H9 (cell line): ENCODE measurements at regions not wholly inside any gene's neighbourhood (a gene's known extent, or its start where the extent isn't known, plus 50 kb on each side); places are given as distances from the start of the nearest gene placed in this dataset.

ENCODE experiments used
- DNase-seq: peaks from one replicate; pipeline ENCODE4 v3.0.0-alpha.2; 2017
- H2AFZ ChIP-seq: one replicate; pipeline ENCODE4 v1.6.1; 2013; ENCODE audit warnings: mild to moderate bottlenecking, low read length, control low read depth, moderate library complexity
- H2AK5ac ChIP-seq: 2 replicates; pipeline ENCODE4 v1.6.1; 2013; ENCODE audit warnings: low read length, control low read depth, mixed read lengths; ENCODE audit not compliant: insufficient read length
- H2BK120ac ChIP-seq: one replicate; pipeline ENCODE4 v1.6.1; 2013; ENCODE audit warnings: low read depth, mild to moderate bottlenecking, low read length, control low read depth, inconsistent platforms; ENCODE audit not compliant: poor library complexity, severe bottlenecking
- H2BK12ac ChIP-seq: 2 replicates; pipeline ENCODE4 v1.6.1; 2013; ENCODE audit warnings: low read length, control low read depth, mixed read lengths, low read depth; ENCODE audit not compliant: insufficient read length
- H2BK15ac ChIP-seq: 2 replicates; pipeline ENCODE4 v1.6.1; 2013; ENCODE audit warnings: low read depth, low read length, control low read depth
- H2BK20ac ChIP-seq: one replicate; pipeline ENCODE4 v1.6.1; 2013; ENCODE audit warnings: low read depth, mild to moderate bottlenecking, low read length, control low read depth, inconsistent platforms; ENCODE audit not compliant: poor library complexity, severe bottlenecking
- H2BK5ac ChIP-seq: 2 replicates; pipeline ENCODE4 v1.6.1; 2013; ENCODE audit warnings: low read length, control low read depth, mixed read lengths; ENCODE audit not compliant: insufficient read length
- H3K14ac ChIP-seq: 2 replicates; pipeline ENCODE4 v1.6.1; 2013; ENCODE audit warnings: low read length, control low read depth; ENCODE audit not compliant: insufficient read depth
- H3K18ac ChIP-seq: 2 replicates; pipeline ENCODE4 v1.6.1; 2013; ENCODE audit warnings: low read depth, mild to moderate bottlenecking, mixed read lengths, low read length, control low read depth; ENCODE audit not compliant: insufficient read length
- H3K23ac ChIP-seq: 2 replicates; pipeline ENCODE4 v1.6.1; 2013; ENCODE audit warnings: low read length, control low read depth, mixed read lengths, low read depth; ENCODE audit not compliant: insufficient read length
- H3K23me2 ChIP-seq: 2 replicates; pipeline ENCODE4 v1.6.1; 2013; ENCODE audit warnings: low read depth, mild to moderate bottlenecking, mixed read lengths, low read length, control low read depth; ENCODE audit not compliant: insufficient read length, poor library complexity, severe bottlenecking
- H3K27ac ChIP-seq: 2 replicates; pipeline ENCODE4 v1.5.1; 2013; ENCODE audit warnings: low read length, control low read depth, mixed read lengths, low read depth; ENCODE audit not compliant: insufficient read length
- H3K27me3 ChIP-seq: 2 replicates; pipeline ENCODE4 v1.6.1; 2013; ENCODE audit warnings: low read length, control low read depth, inconsistent platforms; ENCODE audit not compliant: insufficient read depth
- H3K4ac ChIP-seq: 2 replicates; pipeline ENCODE4 v1.6.1; 2013; ENCODE audit warnings: low read depth, mild to moderate bottlenecking, control low read depth, inconsistent platforms, low read length, moderate library complexity
- H3K4me1 ChIP-seq: 2 replicates; pipeline ENCODE4 v1.6.1; 2013; ENCODE audit warnings: low read length, control low read depth, inconsistent platforms; ENCODE audit not compliant: insufficient read depth
- H3K4me2 ChIP-seq: 2 replicates; pipeline ENCODE4 v1.6.1; 2013; ENCODE audit warnings: low read length, control low read depth, mixed read lengths; ENCODE audit not compliant: insufficient read length, insufficient read depth
- H3K56ac ChIP-seq: 2 replicates; pipeline ENCODE4 v1.6.1; 2013; ENCODE audit warnings: low read depth, mild to moderate bottlenecking, mixed read lengths, low read length, control low read depth; ENCODE audit not compliant: insufficient read length
- H3K79me1 ChIP-seq: 2 replicates; pipeline ENCODE4 v1.6.1; 2013; ENCODE audit warnings: low read depth, mild to moderate bottlenecking, moderate library complexity, low read length, control low read depth, inconsistent platforms; ENCODE audit not compliant: insufficient read depth, poor library complexity, severe bottlenecking
- H3K79me2 ChIP-seq: 2 replicates; pipeline ENCODE4 v1.6.1; 2013; ENCODE audit warnings: low read length, control low read depth, inconsistent platforms; ENCODE audit not compliant: insufficient read depth
- H3K9ac ChIP-seq: 2 replicates; pipeline ENCODE4 v1.6.1; 2013; ENCODE audit warnings: low read length, control low read depth, mixed read lengths; ENCODE audit not compliant: insufficient read length; ENCODE audit errors: extremely low read depth
- H3K9me3 ChIP-seq: one replicate; pipeline ENCODE4 v1.6.1; 2013; ENCODE audit warnings: low read depth, low read length, inconsistent platforms; ENCODE audit not compliant: control insufficient read depth
- H3T11ph ChIP-seq: one replicate; pipeline ENCODE4 v1.6.1; 2013; ENCODE audit warnings: mild to moderate bottlenecking, low read length, control low read depth, inconsistent platforms
- H4K20me1 ChIP-seq: one replicate; pipeline ENCODE4 v1.6.1; 2013; ENCODE audit not compliant: control insufficient read depth, insufficient read length, insufficient read depth
- H4K5ac ChIP-seq: 2 replicates; pipeline ENCODE4 v1.6.1; 2013; ENCODE audit warnings: low read depth, mild to moderate bottlenecking, mixed read lengths, low read length, control low read depth; ENCODE audit not compliant: insufficient read length
- H4K8ac ChIP-seq: replicated peaks from 2 replicates; pipeline ENCODE4 v1.6.1; 2013; ENCODE audit warnings: low read length, control low read depth, mixed read lengths, low read depth; ENCODE audit not compliant: insufficient read length
- H4K91ac ChIP-seq: 2 replicates; pipeline ENCODE4 v1.6.1; 2013; ENCODE audit warnings: low read depth, mild to moderate bottlenecking, moderate library complexity, mixed read lengths, low read length, control low read depth; ENCODE audit not compliant: insufficient read length
- H3K27ac Mint-ChIP-seq, 3 experiments: 2 replicates in 2 of 3; 3 replicates in 1 of 3; pipeline ENCODE4 v1.8.0; 2020 to 2021; ENCODE audit warnings: mixed read lengths in 3 of 3, mild to moderate bottlenecking in 1 of 3, moderate library complexity in 1 of 3
- H3K27me3 Mint-ChIP-seq: 2 replicates; pipeline ENCODE4 v1.8.0; 2021; ENCODE audit warnings: low read depth, mild to moderate bottlenecking, moderate library complexity, mixed read lengths
- H3K36me3 Mint-ChIP-seq, 3 experiments: 2 replicates in 2 of 3; 3 replicates in 1 of 3; pipeline ENCODE4 v1.8.0; 2020 to 2021; ENCODE audit warnings: low read depth in 3 of 3, mixed read lengths in 3 of 3; ENCODE audit not compliant: insufficient read depth in 1 of 3
- H3K4me1 Mint-ChIP-seq, 2 experiments: 2 replicates each; pipeline ENCODE4 v1.8.0; 2020; ENCODE audit warnings: mixed read lengths in 2 of 2
- H3K4me3 Mint-ChIP-seq, 2 experiments: 2 replicates in 1 of 2; 3 replicates in 1 of 2; pipeline ENCODE4 v1.8.0; 2020 to 2021; ENCODE audit warnings: mild to moderate bottlenecking in 2 of 2, mixed read lengths in 2 of 2, moderate library complexity in 1 of 2
- H3K9me3 Mint-ChIP-seq, 2 experiments: 2 replicates in 1 of 2; 3 replicates in 1 of 2; pipeline ENCODE4 v1.8.0; 2020; ENCODE audit warnings: mild to moderate bottlenecking in 2 of 2, mixed read lengths in 2 of 2, moderate library complexity in 1 of 2
- CTCF ChIP-seq: fragments of 200-600 bp; sonication (generic); conservative IDR thresholded peaks from 3 replicates; pipeline ENCODE4 v1.8.0; 2021; ENCODE audit warnings: antibody characterized with exemption, mild to moderate bottlenecking
- WGBS: extraction: QIAGEN DNeasy Blood & Tissue Kit; methylation state at CpG from one replicate; pipeline ENCODE4 v1.1.7; 2013; ENCODE audit warnings: missing lambda C conversion rate, low lambda C conversion rate, mixed read lengths; ENCODE audit not compliant: insufficient read length; ENCODE audit errors: extremely low coverage; 5-methylcytosine and 5-hydroxymethylcytosine counted together

- no peaks in the 10 kb centered on the region for H3K4me1 ChIP-seq
- no peak overlapping the region for H3K27ac ChIP-seq
- H3K56ac ChIP-seq = no peak overlapping the region
- no peak overlapping the region for H2AK5ac ChIP-seq
- DNase-seq = no peak
- no peaks in the 10 kb centered on the region for H3K27me3 Mint-ChIP-seq
- H3K79me1 ChIP-seq = no peaks in the 10 kb centered on the region
- no peak overlapping the region for H2BK15ac ChIP-seq
- H2BK12ac ChIP-seq = no peak overlapping the region
- no peak overlapping the region for H2BK5ac ChIP-seq
- no peaks in the 10 kb centered on the region for H3K23me2 ChIP-seq
- H3K23ac ChIP-seq = no peak overlapping the region
- no peak overlapping the region for H3K9ac ChIP-seq
- H4K5ac ChIP-seq = no peak overlapping the region
- H3K27ac Mint-ChIP-seq = peak overlapping the region; percentile 45 to 57 (median 54); a peak in 2 of 7 replicates
- no peaks in the 10 kb centered on the region for H3K79me2 ChIP-seq
- no peak overlapping the region for H3K14ac ChIP-seq
- H4K8ac ChIP-seq = no peak overlapping the region
- no CpG with 5 or more reads among the region's 6 CpGs for WGBS
- H2BK120ac ChIP-seq = no peak overlapping the region
- no peaks in the 10 kb centered on the region for H4K20me1 ChIP-seq
- no peak overlapping the region for H2BK20ac ChIP-seq
- H3K4me1 Mint-ChIP-seq = peaks cover 11 to 14% of the 10 kb centered on the region in 2 experiments
- H3K27me3 ChIP-seq = no peaks in the 10 kb centered on the region
- peaks cover under 1% of the 10 kb centered on the region for H3K9me3 ChIP-seq
- H3K4me2 ChIP-seq = no peak overlapping the region
- H3K36me3 Mint-ChIP-seq = peaks cover 8 to 11% (median 10%) of the 10 kb centered on the region in 3 experiments
- no peak overlapping the region for H4K91ac ChIP-seq
- H3K18ac ChIP-seq = no peak overlapping the region
- no peak overlapping the region for H3K4me3 Mint-ChIP-seq
- no peak overlapping the region for H3T11ph ChIP-seq
- H3K4ac ChIP-seq = no peak overlapping the region
- no peak overlapping the region for H2AFZ ChIP-seq
- TF ChIP-seq CTCF = no peak
- H3K9me3 Mint-ChIP-seq = peaks cover 8 to 11% of the 10 kb centered on the region in 2 experiments
Measured at GRCh38 chr12:46432325-46432724, 59.8 kb upstream of the SLC38A2 start.
